Endothelial cell (in vitro differentiated cells): ENCODE measurements at regions not wholly inside any gene's neighbourhood (a gene's known extent, or its start where the extent isn't known, plus 50 kb on each side); places are given as distances from the start of the nearest gene placed in this dataset.

Source experiments
- DNase-seq: peaks from one replicate; pipeline ENCODE4 v3.0.0; 2021; ENCODE audit warnings: low spot score
- H3K27ac Mint-ChIP-seq: one replicate; pipeline ENCODE4 v1.8.0; 2021; ENCODE audit warnings: mixed read lengths, inconsistent platforms; ENCODE audit not compliant: unreplicated experiment
- H3K27me3 Mint-ChIP-seq: one replicate; pipeline ENCODE4 v1.8.0; 2021; ENCODE audit warnings: mild to moderate bottlenecking, moderate library complexity, mixed read lengths, inconsistent platforms; ENCODE audit not compliant: unreplicated experiment
- H3K36me3 Mint-ChIP-seq: one replicate; pipeline ENCODE4 v1.8.0; 2021; ENCODE audit warnings: mild to moderate bottlenecking, low read depth, mixed read lengths, inconsistent platforms; ENCODE audit not compliant: unreplicated experiment
- H3K4me1 Mint-ChIP-seq: one replicate; pipeline ENCODE4 v1.8.0; 2021; ENCODE audit warnings: mild to moderate bottlenecking, mixed read lengths, inconsistent platforms; ENCODE audit not compliant: unreplicated experiment
- H3K4me3 Mint-ChIP-seq: one replicate; pipeline ENCODE4 v1.8.0; 2021; ENCODE audit warnings: mild to moderate bottlenecking, mixed read lengths, inconsistent platforms; ENCODE audit not compliant: unreplicated experiment
- H3K9me3 Mint-ChIP-seq: one replicate; pipeline ENCODE4 v1.8.0; 2021; ENCODE audit warnings: mixed read lengths, inconsistent platforms; ENCODE audit not compliant: unreplicated experiment
- TF ChIP-seq, protein P1 (sequence below): fragments of 200-600 bp; sonication (generic); IDR thresholded peaks from one replicate; pipeline ENCODE4 v1.5.0; 2021; ENCODE audit warnings: antibody characterized with exemption; ENCODE audit not compliant: unreplicated experiment

DNA sequence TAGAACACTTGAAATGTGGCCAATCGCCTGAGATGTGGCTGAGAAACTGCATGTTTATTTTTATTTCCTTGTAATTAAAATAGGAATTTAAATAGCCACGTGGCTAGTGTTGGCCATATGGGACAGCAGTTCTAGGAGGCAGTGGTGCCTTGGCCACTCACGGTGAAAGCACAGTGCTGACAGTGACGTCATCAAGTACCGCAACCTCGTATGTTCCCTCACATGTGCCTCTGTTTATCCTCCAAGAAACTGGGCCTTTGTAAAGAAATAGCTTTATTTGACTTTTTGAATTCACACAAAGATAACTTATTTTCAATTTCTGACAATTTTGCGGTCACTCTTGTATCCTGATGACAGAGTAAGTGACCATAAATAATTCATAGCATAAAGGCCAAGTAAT, 575.0 kb downstream of the DCDC2C start:
- no peaks in the 10 kb centered on the region for H3K4me1 Mint-ChIP-seq
- no peak for DNase-seq
- TF ChIP-seq, protein P1, sequence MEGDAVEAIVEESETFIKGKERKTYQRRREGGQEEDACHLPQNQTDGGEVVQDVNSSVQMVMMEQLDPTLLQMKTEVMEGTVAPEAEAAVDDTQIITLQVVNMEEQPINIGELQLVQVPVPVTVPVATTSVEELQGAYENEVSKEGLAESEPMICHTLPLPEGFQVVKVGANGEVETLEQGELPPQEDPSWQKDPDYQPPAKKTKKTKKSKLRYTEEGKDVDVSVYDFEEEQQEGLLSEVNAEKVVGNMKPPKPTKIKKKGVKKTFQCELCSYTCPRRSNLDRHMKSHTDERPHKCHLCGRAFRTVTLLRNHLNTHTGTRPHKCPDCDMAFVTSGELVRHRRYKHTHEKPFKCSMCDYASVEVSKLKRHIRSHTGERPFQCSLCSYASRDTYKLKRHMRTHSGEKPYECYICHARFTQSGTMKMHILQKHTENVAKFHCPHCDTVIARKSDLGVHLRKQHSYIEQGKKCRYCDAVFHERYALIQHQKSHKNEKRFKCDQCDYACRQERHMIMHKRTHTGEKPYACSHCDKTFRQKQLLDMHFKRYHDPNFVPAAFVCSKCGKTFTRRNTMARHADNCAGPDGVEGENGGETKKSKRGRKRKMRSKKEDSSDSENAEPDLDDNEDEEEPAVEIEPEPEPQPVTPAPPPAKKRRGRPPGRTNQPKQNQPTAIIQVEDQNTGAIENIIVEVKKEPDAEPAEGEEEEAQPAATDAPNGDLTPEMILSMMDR: no peak
- H3K36me3 Mint-ChIP-seq: no peaks in the 10 kb centered on the region
- H3K27me3 Mint-ChIP-seq: peaks cover 3% of the 10 kb centered on the region
- no peak overlapping the region for H3K4me3 Mint-ChIP-seq
- H3K27ac Mint-ChIP-seq: no peak overlapping the region
- peaks cover 9% of the 10 kb centered on the region for H3K9me3 Mint-ChIP-seq

DNA sequence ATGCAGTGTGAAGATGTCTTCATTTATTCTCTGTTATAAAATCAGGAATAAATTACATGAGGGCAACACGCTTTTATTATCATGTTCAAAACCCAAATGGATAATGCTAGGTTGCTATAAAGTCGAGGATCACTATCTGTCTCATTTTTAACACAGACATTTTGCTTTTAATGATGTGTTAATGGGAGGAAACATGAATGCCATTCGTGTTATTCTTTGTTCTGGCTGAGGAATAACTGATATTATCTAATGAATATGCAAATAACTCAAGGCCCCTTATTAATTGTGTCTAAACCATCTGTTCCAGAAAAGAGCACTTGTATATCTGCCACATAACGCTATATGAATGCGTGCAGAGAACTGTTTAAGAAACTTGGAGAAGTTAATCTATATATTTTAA, 576.1 kb downstream of the DCDC2C start:
- Mint-ChIP-seq H3K36me3 (no peaks in the 10 kb centered on the region), H3K4me3 (no peak overlapping the region), H3K4me1 (no peaks in the 10 kb centered on the region)

DNA sequence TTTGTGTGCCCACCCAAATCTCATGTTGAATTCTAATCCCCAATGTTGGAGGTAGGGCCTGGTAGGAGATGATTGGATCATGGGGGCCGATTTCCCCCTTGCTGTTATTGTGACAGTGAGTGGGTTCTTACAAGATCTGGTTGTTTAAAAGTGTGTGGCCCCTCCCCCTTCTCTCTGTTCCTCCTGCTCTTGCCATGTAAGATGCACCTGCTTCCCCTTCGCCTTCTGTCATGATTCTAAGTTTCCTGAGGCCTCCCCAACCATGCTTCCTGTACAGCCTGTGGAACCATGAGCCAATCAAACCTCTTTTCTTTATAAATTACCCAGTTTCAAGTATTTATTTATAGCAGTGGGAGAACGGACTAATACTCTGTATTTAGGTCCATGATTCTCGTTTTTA, 588.1 kb downstream of the DCDC2C start:
- Mint-ChIP-seq H3K9me3 (no peaks in the 10 kb centered on the region), H3K4me1 (no peaks in the 10 kb centered on the region), H3K27me3 (no peaks in the 10 kb centered on the region), H3K27ac (no peak overlapping the region), H3K36me3 (no peaks in the 10 kb centered on the region), H3K4me3 (no peak overlapping the region)
- TF ChIP-seq, protein P1: no peak
- no peak for DNase-seq

More for the DNA sequence above, 576.1 kb downstream of the DCDC2C start:
- TF ChIP-seq, protein P1: no peak
- peaks cover 3% of the 10 kb centered on the region for H3K27me3 Mint-ChIP-seq
- DNase-seq: no peak
- peaks cover 9% of the 10 kb centered on the region for H3K9me3 Mint-ChIP-seq
- no peak overlapping the region for H3K27ac Mint-ChIP-seq

DNA sequence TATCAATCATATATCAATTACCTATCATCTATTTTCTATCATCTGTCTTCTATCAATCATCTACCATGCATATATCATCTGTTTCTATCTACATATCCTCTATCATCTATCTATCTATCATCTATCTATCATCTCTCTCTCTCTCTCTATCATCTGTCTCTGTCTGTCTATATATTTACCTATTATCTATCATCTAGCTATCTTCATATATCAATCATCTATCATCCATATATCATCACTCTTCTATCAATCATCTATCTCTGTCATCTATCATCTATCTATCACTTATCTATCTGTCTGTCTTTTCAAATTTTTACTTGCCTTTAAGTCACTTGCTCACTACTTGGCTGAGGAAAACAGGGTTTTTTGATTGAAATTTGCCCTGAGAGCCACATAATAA, 592.3 kb downstream of the DCDC2C start:
- H3K36me3 Mint-ChIP-seq: no peaks in the 10 kb centered on the region
- TF ChIP-seq, protein P1: no peak
- no peak overlapping the region for H3K27ac Mint-ChIP-seq
- no peaks in the 10 kb centered on the region for H3K4me1 Mint-ChIP-seq
- H3K27me3 Mint-ChIP-seq: no peaks in the 10 kb centered on the region
- no peak for DNase-seq
- H3K4me3 Mint-ChIP-seq: no peak overlapping the region
- H3K9me3 Mint-ChIP-seq: no peaks in the 10 kb centered on the region

DNA sequence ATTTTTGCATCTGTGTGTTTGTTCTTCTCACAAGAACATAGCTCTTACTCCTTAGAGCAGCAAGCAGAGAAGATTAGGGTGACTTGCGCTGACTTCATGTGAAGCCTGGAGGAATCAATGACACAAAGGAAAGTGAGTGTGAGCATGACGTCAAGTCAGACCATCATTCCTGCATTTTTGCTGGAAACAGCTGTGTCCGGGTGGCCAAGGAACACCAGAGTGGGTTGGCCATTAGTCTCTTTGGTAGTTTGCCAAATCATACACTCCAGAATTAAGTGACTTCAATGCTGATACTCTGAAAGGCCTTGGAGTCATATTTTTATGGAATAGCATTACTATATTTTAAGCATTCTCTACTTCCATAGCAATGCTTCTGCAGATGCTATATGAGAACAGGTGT, 597.2 kb downstream of the DCDC2C start:
- no peaks in the 10 kb centered on the region for H3K4me1 Mint-ChIP-seq
- H3K36me3 Mint-ChIP-seq: no peaks in the 10 kb centered on the region
- H3K27me3 Mint-ChIP-seq: peaks cover 2% of the 10 kb centered on the region
- peaks cover 5% of the 10 kb centered on the region for H3K9me3 Mint-ChIP-seq
- H3K27ac Mint-ChIP-seq: no peak overlapping the region
- H3K4me3 Mint-ChIP-seq: no peak overlapping the region
- DNase-seq: no peak
- TF ChIP-seq, protein P1: no peak
